H9 (cell line): ENCODE measurements at regions not wholly inside any gene's neighbourhood (a gene's known extent, or its start where the extent isn't known, plus 50 kb on each side); places are given as distances from the start of the nearest gene placed in this dataset.

ENCODE experiments used
- DNase-seq: peaks from one replicate; pipeline ENCODE4 v3.0.0-alpha.2; 2017
- H2AFZ ChIP-seq: one replicate; pipeline ENCODE4 v1.6.1; 2013; ENCODE audit warnings: mild to moderate bottlenecking, low read length, control low read depth, moderate library complexity
- H2AK5ac ChIP-seq: 2 replicates; pipeline ENCODE4 v1.6.1; 2013; ENCODE audit warnings: low read length, control low read depth, mixed read lengths; ENCODE audit not compliant: insufficient read length
- H2BK120ac ChIP-seq: one replicate; pipeline ENCODE4 v1.6.1; 2013; ENCODE audit warnings: low read depth, mild to moderate bottlenecking, low read length, control low read depth, inconsistent platforms; ENCODE audit not compliant: poor library complexity, severe bottlenecking
- H2BK12ac ChIP-seq: 2 replicates; pipeline ENCODE4 v1.6.1; 2013; ENCODE audit warnings: low read length, control low read depth, mixed read lengths, low read depth; ENCODE audit not compliant: insufficient read length
- H2BK15ac ChIP-seq: 2 replicates; pipeline ENCODE4 v1.6.1; 2013; ENCODE audit warnings: low read depth, low read length, control low read depth
- H2BK20ac ChIP-seq: one replicate; pipeline ENCODE4 v1.6.1; 2013; ENCODE audit warnings: low read depth, mild to moderate bottlenecking, low read length, control low read depth, inconsistent platforms; ENCODE audit not compliant: poor library complexity, severe bottlenecking
- H2BK5ac ChIP-seq: 2 replicates; pipeline ENCODE4 v1.6.1; 2013; ENCODE audit warnings: low read length, control low read depth, mixed read lengths; ENCODE audit not compliant: insufficient read length
- H3K14ac ChIP-seq: 2 replicates; pipeline ENCODE4 v1.6.1; 2013; ENCODE audit warnings: low read length, control low read depth; ENCODE audit not compliant: insufficient read depth
- H3K18ac ChIP-seq: 2 replicates; pipeline ENCODE4 v1.6.1; 2013; ENCODE audit warnings: low read depth, mild to moderate bottlenecking, mixed read lengths, low read length, control low read depth; ENCODE audit not compliant: insufficient read length
- H3K23ac ChIP-seq: 2 replicates; pipeline ENCODE4 v1.6.1; 2013; ENCODE audit warnings: low read length, control low read depth, mixed read lengths, low read depth; ENCODE audit not compliant: insufficient read length
- H3K23me2 ChIP-seq: 2 replicates; pipeline ENCODE4 v1.6.1; 2013; ENCODE audit warnings: low read depth, mild to moderate bottlenecking, mixed read lengths, low read length, control low read depth; ENCODE audit not compliant: insufficient read length, poor library complexity, severe bottlenecking
- H3K27ac ChIP-seq: 2 replicates; pipeline ENCODE4 v1.5.1; 2013; ENCODE audit warnings: low read length, control low read depth, mixed read lengths, low read depth; ENCODE audit not compliant: insufficient read length
- H3K27me3 ChIP-seq: 2 replicates; pipeline ENCODE4 v1.6.1; 2013; ENCODE audit warnings: low read length, control low read depth, inconsistent platforms; ENCODE audit not compliant: insufficient read depth
- H3K4ac ChIP-seq: 2 replicates; pipeline ENCODE4 v1.6.1; 2013; ENCODE audit warnings: low read depth, mild to moderate bottlenecking, control low read depth, inconsistent platforms, low read length, moderate library complexity
- H3K4me1 ChIP-seq: 2 replicates; pipeline ENCODE4 v1.6.1; 2013; ENCODE audit warnings: low read length, control low read depth, inconsistent platforms; ENCODE audit not compliant: insufficient read depth
- H3K4me2 ChIP-seq: 2 replicates; pipeline ENCODE4 v1.6.1; 2013; ENCODE audit warnings: low read length, control low read depth, mixed read lengths; ENCODE audit not compliant: insufficient read length, insufficient read depth
- H3K56ac ChIP-seq: 2 replicates; pipeline ENCODE4 v1.6.1; 2013; ENCODE audit warnings: low read depth, mild to moderate bottlenecking, mixed read lengths, low read length, control low read depth; ENCODE audit not compliant: insufficient read length
- H3K79me1 ChIP-seq: 2 replicates; pipeline ENCODE4 v1.6.1; 2013; ENCODE audit warnings: low read depth, mild to moderate bottlenecking, moderate library complexity, low read length, control low read depth, inconsistent platforms; ENCODE audit not compliant: insufficient read depth, poor library complexity, severe bottlenecking
- H3K79me2 ChIP-seq: 2 replicates; pipeline ENCODE4 v1.6.1; 2013; ENCODE audit warnings: low read length, control low read depth, inconsistent platforms; ENCODE audit not compliant: insufficient read depth
- H3K9ac ChIP-seq: 2 replicates; pipeline ENCODE4 v1.6.1; 2013; ENCODE audit warnings: low read length, control low read depth, mixed read lengths; ENCODE audit not compliant: insufficient read length; ENCODE audit errors: extremely low read depth
- H3K9me3 ChIP-seq: one replicate; pipeline ENCODE4 v1.6.1; 2013; ENCODE audit warnings: low read depth, low read length, inconsistent platforms; ENCODE audit not compliant: control insufficient read depth
- H3T11ph ChIP-seq: one replicate; pipeline ENCODE4 v1.6.1; 2013; ENCODE audit warnings: mild to moderate bottlenecking, low read length, control low read depth, inconsistent platforms
- H4K20me1 ChIP-seq: one replicate; pipeline ENCODE4 v1.6.1; 2013; ENCODE audit not compliant: control insufficient read depth, insufficient read length, insufficient read depth
- H4K5ac ChIP-seq: 2 replicates; pipeline ENCODE4 v1.6.1; 2013; ENCODE audit warnings: low read depth, mild to moderate bottlenecking, mixed read lengths, low read length, control low read depth; ENCODE audit not compliant: insufficient read length
- H4K8ac ChIP-seq: replicated peaks from 2 replicates; pipeline ENCODE4 v1.6.1; 2013; ENCODE audit warnings: low read length, control low read depth, mixed read lengths, low read depth; ENCODE audit not compliant: insufficient read length
- H4K91ac ChIP-seq: 2 replicates; pipeline ENCODE4 v1.6.1; 2013; ENCODE audit warnings: low read depth, mild to moderate bottlenecking, moderate library complexity, mixed read lengths, low read length, control low read depth; ENCODE audit not compliant: insufficient read length
- H3K27ac Mint-ChIP-seq, 3 experiments: 2 replicates in 2 of 3; 3 replicates in 1 of 3; pipeline ENCODE4 v1.8.0; 2020 to 2021; ENCODE audit warnings: mixed read lengths in 3 of 3, mild to moderate bottlenecking in 1 of 3, moderate library complexity in 1 of 3
- H3K27me3 Mint-ChIP-seq: 2 replicates; pipeline ENCODE4 v1.8.0; 2021; ENCODE audit warnings: low read depth, mild to moderate bottlenecking, moderate library complexity, mixed read lengths
- H3K36me3 Mint-ChIP-seq, 3 experiments: 2 replicates in 2 of 3; 3 replicates in 1 of 3; pipeline ENCODE4 v1.8.0; 2020 to 2021; ENCODE audit warnings: low read depth in 3 of 3, mixed read lengths in 3 of 3; ENCODE audit not compliant: insufficient read depth in 1 of 3
- H3K4me1 Mint-ChIP-seq, 2 experiments: 2 replicates each; pipeline ENCODE4 v1.8.0; 2020; ENCODE audit warnings: mixed read lengths in 2 of 2
- H3K4me3 Mint-ChIP-seq, 2 experiments: 2 replicates in 1 of 2; 3 replicates in 1 of 2; pipeline ENCODE4 v1.8.0; 2020 to 2021; ENCODE audit warnings: mild to moderate bottlenecking in 2 of 2, mixed read lengths in 2 of 2, moderate library complexity in 1 of 2
- H3K9me3 Mint-ChIP-seq, 2 experiments: 2 replicates in 1 of 2; 3 replicates in 1 of 2; pipeline ENCODE4 v1.8.0; 2020; ENCODE audit warnings: mild to moderate bottlenecking in 2 of 2, mixed read lengths in 2 of 2, moderate library complexity in 1 of 2
- WGBS: extraction: QIAGEN DNeasy Blood & Tissue Kit; methylation state at CpG from one replicate; pipeline ENCODE4 v1.1.7; 2013; ENCODE audit warnings: missing lambda C conversion rate, low lambda C conversion rate, mixed read lengths; ENCODE audit not compliant: insufficient read length; ENCODE audit errors: extremely low coverage; 5-methylcytosine and 5-hydroxymethylcytosine counted together
- TF ChIP-seq, protein P1 (sequence below): fragments of 200-600 bp; sonication (generic); conservative IDR thresholded peaks from 3 replicates; pipeline ENCODE4 v1.8.0; 2021; ENCODE audit warnings: antibody characterized with exemption, mild to moderate bottlenecking

DNA sequence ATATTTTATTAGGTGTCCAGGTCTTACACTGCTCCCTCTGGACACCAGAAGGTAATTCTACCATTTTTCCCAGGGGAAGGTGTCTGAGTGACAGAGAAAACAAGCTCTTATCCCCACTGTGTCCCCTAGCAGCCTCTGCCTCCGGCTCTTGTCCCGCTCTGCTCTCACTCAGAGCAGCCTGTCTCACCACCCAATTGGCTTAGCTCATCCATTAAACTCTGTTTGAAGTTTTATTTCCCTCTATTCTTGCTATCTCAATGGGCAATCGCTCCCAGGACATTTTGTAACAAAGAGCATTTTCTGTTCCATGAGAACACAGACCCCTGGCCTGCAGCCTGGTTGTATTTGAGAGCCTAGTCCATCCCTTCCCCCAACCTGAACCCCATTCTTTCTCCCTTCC is 90.6 kb upstream of the LDAH start:
- Histone ChIP-seq H4K8ac (no peak overlapping the region), H3K4me1 (no peaks in the 10 kb centered on the region), H2BK5ac (no peak overlapping the region), H3K9me3 (no peaks in the 10 kb centered on the region), H3K79me2 (no peaks in the 10 kb centered on the region), H2BK20ac (no peak overlapping the region), H2AFZ (no peak overlapping the region), H4K20me1 (no peaks in the 10 kb centered on the region), H3K9ac (no peak overlapping the region), H2AK5ac (no peak overlapping the region), H3K23me2 (no peaks in the 10 kb centered on the region), H3K4ac (no peak overlapping the region), H3K23ac (no peak overlapping the region), H2BK120ac (no peak overlapping the region), H3T11ph (no peak overlapping the region), H3K56ac (no peak overlapping the region), H4K91ac (no peak overlapping the region), H3K14ac (no peak overlapping the region), H2BK12ac (no peak overlapping the region), H3K4me2 (no peak overlapping the region), H4K5ac (no peak overlapping the region), H2BK15ac (no peak overlapping the region), H3K27me3 (no peaks in the 10 kb centered on the region), H3K27ac (no peak overlapping the region), H3K79me1 (no peaks in the 10 kb centered on the region), H3K18ac (no peak overlapping the region)
- DNase-seq = no peak
- Mint-ChIP-seq H3K36me3 (peaks cover 0 to 4% (median 3%) of the 10 kb centered on the region in 3 experiments; a peak in 3 of 7 replicates), H3K4me1 (peaks cover 0 to 5% of the 10 kb centered on the region in 2 experiments; a peak in 2 of 4 replicates), H3K27me3 (peaks cover 16% of the 10 kb centered on the region), H3K4me3 (no peak overlapping the region; a peak in 1 of 5 replicates), H3K27ac (no peak overlapping the region), H3K9me3 (peaks cover 20 to 34% of the 10 kb centered on the region in 2 experiments)
- WGBS = no CpG with 5 or more reads among the region's 3 CpGs
- TF ChIP-seq, protein P1, sequence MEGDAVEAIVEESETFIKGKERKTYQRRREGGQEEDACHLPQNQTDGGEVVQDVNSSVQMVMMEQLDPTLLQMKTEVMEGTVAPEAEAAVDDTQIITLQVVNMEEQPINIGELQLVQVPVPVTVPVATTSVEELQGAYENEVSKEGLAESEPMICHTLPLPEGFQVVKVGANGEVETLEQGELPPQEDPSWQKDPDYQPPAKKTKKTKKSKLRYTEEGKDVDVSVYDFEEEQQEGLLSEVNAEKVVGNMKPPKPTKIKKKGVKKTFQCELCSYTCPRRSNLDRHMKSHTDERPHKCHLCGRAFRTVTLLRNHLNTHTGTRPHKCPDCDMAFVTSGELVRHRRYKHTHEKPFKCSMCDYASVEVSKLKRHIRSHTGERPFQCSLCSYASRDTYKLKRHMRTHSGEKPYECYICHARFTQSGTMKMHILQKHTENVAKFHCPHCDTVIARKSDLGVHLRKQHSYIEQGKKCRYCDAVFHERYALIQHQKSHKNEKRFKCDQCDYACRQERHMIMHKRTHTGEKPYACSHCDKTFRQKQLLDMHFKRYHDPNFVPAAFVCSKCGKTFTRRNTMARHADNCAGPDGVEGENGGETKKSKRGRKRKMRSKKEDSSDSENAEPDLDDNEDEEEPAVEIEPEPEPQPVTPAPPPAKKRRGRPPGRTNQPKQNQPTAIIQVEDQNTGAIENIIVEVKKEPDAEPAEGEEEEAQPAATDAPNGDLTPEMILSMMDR = no peak
